ENCODE measurements at regions not wholly inside any gene's neighbourhood (a gene's known extent, or its start where the extent isn't known, plus 50 kb on each side); places are given as distances from the start of the nearest gene placed in this dataset.
"Not testable (repeated sequence)": the region's sequence is repeated elsewhere in the genome, so short reads cannot be mapped to it uniquely, and the experiment has no call there.

DNA sequence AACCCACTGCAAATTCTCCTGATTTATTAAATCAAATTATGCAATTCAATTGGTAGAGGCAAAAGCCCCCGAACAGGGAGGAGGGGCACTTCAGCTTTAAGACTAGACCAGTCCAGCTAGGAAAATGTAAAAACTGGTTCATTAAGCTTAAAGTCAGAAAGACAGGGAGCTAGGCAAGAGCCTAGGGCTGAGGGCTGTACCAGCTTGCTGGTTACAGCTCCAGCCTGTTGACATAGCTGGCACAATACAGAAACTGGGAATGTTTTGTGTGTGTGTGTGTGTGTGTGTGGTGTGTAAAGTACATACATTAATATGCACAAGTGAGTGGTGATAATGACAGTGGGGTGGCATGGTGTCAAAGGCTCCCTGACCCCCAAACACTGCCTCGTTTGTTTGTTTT, 307.0 kb upstream of the CELF4 start:
- DNase-seq, result no peak

DNA sequence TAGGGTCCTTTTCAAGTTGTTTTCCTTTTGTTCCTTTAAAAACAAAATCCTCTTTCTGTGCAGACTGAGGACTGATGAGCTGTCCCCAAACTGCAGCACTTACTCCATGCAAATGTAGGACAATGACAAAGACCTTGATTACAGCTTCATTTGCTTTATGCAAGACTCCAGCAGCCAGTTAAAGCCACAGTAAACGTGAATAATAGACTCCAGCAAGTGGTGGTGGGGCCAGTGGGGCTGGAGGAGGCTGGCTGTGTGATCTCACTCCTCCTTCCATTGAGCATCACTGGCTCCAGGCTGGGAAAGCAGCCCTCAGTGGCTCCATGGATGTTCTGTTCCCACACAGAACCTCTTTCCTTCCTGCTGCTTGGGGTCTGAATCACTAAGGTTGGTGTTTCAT, 306.0 kb upstream of the CELF4 start:
- no peak for DNase-seq

DNA sequence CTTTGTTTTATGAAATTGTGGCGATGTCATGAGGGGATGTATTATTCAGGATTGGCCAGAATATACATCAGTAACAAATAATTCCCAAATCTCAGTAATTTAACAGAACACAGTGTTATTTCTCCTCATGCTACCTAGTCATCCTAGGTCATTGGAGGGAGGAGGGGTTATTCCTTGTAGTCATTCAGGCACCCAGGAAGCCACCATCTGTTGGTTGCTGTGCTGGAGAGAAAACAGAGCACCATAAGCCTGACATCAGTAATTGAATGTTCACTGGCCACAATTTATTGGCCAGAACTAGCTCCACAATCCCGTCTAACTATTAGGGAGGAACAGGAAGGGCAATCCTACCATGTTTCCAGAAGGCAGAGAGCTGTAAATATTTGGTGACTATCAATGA, 303.5 kb upstream of the CELF4 start:
- DNase-seq, result no peak

DNA sequence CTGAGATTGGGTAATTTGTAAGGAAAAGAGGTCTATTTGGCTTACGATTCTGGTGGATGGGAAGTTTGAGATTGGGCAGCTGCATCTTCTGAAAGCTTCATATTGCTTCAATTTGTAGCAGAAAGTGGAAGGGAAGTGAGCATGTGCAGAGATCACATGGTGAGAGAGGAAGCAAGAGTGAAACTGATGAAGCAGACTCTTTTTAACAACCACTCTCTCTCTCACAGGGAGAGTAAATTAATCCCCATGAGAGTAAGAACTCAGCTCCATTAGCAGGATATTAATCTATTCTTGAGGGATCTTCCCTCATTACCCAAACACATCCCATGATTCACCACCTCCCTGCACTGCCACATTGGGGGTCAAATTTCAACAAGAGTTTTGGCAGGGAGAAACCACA, 298.5 kb upstream of the CELF4 start:
- DNase-seq, result no peak

DNA sequence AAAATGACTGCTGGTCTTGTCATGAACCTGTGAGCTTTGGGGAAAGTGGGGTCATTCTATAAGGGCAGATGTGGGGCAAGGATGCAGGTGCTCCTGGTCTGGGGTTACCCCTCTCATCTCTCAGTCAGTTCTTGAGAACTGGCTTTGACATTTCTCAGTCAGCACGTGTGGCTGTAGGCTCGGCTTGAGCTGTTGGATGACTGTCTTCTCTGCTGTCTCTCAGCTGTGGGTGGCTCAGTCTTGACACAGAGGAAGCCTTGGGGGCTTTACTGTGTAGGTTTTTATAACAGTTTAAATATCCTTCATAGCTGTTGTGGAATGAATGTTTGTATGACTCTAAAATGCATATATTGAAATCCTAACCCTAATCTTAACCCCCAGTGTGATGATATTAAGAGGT, 296.4 kb upstream of the CELF4 start:
- DNase-seq, result no peak

DNA sequence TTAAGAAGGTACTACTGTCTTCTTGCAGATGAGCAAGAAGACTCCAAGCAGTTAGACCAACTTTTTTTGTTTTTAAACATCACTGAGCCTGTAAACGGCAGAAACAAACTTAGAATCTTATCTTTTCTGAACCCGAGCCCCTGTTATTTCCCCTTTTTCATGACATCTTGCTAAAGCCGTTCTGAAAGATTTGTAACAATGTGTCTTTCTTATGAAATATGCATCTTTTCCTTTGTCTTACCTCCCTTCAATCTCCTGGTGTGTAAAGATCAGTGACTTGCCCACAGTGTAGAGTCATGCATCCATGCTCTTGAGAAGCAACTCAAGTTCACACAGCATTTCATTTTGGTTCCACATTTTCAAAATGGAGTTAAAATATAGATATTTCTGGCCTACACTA, 288.8 kb upstream of the CELF4 start:
- no peak for DNase-seq

DNA sequence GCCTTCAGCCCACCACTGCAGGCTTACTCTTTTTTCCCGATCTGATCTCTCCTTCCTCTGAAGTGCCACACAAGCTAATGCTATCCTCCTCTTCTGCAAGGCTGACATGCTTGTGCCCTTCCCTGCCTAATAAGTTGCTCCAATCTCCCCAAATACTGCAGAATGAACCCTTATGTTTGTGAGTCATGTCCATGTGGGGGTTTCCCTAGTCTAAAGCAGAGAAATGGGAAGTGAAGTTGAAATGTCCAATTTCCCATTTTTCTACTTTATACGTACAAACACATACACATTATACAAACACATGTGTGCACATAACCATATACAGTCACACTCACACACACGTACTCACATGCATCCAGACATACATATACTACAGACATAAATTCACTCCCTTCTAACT, 288.1 kb upstream of the CELF4 start:
- no peak for DNase-seq

DNA sequence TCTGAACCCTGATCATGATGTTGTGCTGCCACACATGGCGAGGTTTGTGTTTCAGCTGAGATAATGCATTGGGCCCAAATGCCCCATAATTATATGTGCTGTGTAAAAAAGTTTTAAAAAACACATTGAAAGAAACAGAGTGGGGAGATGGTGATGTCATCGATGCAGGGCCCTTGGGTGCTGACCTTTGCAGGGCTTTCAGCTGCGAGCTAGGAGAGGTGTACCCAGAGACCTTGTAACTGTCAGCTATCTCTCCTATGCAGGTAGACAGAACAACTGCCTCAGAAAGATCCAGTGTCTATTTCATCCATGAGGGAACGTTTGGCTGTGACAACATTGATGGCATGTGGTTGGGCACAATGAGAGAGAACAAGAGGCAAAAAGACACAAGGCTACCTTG, 286.9 kb upstream of the CELF4 start:
- no peak for DNase-seq

DNA sequence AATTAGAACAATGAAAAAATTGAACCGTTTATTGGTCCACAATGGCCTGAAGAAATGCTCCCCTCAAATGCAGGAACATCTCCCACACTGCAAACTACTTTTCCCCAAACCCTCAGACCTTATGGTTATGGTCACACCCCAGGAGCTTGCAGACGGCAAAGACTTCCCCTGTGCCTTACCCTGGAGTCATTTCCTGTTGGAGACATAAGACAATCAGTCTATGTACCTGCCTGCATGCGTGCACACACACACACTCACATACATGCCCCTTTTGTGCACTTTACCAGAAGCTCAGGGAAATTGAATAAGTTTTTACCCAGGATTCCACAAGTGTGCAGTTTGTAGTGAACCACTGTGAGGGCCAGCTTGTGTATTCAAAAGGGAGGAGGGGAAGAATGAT, 281.9 kb upstream of the CELF4 start:
- no peak for DNase-seq

DNA sequence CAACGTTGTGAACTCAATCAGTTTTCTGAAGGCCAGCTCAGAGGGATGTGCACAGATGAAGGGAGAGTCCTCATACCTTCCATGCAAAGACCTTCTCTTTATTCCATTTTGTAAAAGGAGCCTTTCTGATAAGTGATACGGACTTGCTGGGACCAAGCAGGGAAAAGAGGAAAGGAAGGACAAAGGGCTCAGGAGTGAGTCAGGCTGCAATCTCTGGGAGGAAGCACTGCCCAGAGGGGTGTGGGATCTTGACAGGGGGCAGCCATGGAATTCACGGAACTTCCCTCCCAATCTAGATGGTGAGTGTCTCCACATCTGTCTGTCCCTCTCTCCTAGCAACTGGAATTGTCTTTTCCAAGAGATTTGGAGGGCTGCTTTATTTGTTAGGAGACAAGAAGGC, 281.4 kb upstream of the CELF4 start:
- DNase-seq, result no peak

DNA sequence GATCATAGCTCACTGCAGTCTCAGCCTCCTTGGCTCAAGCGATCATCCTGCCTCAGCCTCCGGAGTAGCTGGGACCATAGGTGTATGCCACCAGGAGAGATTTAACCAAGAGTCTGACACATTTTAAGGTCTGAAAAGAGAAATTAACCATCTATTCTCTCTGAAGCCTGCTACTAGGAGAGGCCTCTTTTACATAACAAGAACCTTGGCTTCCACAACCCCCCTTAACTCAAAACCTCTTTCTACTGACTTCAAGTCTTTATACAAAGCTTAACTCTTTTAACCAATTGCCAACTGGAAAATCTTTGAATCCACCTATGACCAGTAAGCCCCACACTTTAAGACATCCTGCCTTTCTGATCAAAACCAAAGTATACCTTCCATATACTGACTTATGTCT, 279.9 kb upstream of the CELF4 start:
- DNase-seq, result no peak

DNA sequence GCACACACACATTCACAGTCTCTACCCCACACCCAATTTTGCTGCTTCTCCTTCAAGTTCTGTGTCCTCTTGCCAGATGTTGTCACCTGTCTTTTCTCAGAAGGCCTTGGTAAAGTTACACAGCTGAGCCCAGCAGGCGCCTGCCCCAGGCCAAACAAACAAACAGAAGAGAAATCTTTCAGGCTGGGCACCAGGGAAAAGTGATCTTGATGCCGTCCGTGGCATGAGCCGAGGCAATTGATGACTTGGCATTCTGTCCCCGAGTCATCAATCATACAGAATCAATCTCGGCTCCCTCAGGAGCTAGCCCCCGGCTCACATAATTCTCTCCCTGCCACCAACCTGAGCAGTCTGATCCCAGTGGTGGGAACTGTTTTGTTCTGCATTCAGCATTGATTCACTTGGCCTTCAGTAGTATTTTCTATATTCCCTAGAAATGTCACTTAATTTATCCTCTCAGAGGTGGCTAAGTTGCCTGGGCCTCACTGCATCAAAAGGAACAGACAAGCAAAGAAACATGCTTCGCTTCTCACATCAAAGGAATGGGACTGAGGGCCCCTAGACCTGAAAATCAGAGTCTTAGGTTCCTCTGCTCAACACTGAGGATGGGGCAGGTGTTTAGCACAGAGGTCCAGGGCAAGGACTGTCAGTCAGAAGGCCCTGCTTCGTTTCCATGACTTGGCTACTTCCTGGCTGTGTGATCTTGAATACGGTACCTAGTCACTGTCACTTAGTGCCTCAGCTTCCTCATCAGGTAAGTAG, 278.8 kb upstream of the CELF4 start:
- DNase-seq, result no peak

DNA sequence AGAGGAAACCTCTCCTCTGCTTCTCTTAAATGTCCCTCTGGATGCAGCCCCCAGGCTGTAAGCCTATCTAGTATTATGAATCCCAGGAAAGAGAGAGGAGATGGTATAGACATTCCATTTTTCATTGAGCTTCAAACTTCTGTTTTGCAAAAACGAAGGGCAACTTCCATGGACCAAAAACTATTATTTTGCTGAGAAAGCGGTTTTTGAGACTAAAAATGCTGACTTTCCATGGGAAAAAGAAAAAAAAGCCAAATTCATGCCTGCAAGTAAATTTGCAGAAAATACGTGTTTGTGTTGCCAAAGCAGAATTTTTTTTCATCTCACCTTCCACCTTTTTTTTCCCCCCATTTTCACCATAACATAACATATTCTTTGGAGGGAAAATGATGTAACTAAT, 272.5 kb upstream of the CELF4 start:
- DNase-seq, result no peak

DNA sequence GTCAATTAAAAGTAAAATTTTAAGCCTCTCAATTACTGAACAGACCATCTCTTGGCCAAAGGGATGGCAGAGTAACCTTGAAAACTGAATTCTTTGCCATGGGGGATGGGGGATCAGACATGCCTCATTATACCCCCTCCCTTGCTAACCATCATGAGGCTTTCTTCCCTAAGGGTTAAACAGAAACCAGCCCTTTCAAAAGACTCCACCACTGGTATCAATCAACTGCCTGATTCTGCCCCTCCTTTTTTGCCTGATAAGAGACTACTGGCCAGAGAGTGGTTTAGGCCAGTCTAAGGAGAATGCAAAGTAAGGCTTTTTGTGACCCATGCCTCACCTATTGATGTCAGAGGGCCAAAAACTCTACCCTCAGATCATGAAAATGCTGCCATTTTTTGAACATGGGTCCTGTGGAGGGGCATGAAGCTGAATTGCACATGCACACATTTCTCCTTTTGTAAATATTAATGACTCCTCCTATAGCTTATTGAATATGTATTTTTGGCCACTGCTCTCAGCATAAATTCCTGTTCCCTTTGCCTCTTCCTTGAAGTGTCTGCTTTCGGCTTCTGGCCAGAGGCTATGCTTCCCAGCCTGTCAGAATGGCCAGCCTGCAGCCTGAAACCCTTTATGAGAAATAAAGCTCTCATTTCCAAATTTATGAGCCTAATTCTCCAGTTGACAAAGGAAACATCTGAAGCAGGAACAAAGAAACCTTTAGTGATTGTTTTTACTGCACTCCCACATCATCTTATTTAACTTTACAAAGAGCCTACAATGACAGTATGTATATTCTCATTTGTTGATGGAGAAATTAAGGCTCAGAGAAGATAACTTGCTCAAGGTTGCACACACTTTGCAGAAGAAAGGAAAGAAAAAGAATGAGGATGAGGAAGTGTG, 270.7 kb upstream of the CELF4 start:
- no peak for DNase-seq

DNA sequence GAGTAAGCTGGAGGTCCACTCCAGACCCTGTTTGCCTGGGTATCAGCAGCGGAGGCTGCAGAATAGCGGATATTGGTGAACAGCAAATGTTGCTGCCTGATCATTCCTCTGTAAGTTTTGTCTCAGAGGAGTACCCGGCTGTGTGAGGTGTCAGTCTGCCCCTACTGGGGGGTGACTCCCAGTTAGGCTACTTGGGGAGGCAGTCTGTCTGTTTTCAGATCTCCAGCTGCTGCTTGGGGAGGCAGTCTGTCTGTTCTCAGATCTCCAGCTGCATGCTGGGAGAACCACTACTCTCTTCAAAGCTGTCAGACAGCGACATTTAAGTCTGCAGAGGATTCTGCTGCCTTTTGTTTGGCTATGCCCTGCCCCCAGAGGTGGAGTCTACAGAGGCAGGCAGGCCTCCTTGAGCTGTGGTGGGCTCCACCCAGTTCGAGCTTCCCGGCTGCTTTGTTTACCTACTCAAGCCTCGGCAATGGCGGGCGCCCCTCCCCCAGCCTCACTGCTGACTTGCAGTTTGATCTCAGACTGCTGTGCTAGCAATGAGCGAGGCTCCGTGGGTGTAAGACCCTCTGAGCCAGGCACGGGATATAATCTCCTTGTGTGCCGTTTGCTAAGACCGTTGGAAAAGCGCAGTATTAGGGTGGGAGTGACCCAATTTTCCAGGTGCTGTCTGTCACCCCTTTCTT, 266.6 kb upstream of the CELF4 start:
- not testable (repeated sequence) for DNase-seq

DNA sequence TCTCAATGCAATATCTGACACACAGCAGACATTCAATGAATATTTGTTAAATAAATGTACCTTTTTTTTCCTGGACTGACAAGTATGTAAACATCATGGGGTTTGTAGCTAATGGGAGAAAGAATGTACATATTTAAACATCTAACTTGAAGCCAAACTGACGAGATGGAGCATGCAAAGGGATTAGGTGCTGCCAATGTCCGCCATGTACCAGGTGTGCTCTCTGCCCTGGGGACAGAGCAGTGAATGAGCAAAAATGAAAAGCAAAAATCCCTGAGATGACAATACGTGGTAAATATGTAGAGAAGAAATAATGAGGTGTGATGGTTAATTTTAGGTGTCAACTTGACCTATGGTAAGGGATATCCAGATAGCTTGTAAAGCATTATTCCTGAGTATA, 247.4 kb upstream of the CELF4 start:
- no peak for DNase-seq

DNA sequence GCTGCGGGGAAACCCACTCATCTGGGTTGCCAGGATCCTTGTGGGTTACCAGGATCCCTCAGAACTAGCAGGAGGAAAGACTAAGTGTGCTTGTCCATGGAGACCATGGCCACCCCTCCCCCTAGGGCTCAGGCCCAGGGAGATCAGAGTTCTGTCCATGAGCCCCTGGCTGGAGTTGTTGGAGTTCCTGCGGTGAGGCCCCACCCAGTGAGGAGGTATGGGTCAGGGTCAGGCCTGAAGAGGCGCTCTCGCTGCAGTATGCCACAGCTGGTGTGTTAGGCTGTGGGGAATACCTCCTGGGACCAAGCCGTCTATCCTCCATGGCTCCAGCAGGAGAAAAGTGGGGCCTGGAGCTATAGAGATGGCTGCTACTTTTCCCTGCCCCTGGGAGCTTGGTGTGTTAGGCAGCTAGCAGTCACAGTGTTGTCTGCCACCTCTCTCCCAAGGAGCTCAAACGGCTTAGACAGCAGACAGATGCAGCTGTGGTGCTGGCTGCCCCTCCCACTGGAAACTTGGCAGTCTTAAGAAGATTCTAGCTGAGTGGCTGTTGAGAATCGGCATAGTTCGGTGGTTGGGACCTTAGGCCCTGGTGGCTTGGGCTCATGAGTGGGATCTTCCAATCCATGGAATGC, 240.3 kb upstream of the CELF4 start:
- DNase-seq, result no peak

DNA sequence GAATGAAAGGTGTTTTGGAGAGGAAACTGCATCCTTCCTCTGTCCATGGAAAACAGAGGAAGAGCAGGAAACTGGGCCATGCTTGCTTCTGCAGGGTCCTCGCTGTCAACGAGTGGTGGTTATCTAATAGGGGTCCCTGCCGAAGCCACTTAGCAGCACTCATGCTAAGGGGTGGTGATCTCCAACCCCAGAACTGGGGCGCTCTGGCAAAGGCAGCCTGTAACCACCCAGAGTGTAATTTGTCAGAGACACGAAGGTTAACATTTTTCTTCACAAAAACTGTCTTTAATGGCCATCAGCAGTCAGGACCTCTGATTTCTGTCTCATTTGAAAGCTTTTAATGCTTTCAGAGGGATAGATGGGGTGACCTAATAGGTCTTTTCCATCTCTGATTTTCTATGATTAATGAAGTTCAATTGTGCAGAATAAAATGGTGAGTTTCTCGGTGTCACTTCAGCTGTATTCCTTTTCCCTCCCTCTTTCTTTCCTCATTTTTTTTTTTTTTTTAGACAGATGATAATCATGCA, 231.3 kb upstream of the CELF4 start:
- DNase-seq, result no peak

DNA sequence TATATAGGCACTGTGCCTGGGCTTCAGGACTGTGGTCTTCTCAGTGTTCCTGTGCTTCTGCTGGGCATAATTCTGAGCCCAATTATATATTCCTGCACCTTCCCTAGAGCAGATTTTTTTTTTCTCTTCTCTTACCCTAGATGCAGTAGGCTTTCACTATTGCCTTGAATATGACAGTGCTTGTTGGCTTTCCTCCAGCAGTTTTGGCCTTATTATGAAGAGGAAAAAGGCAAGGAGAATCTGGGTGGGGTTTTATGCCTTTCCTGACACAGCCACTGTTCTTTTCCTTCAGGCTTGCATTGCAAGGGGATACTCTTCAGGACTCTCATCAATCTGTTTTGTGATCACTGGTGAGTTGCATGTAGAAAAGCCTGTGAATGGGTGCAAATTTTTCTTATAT, 221.9 kb upstream of the CELF4 start:
- DNase-seq, result no peak

DNA sequence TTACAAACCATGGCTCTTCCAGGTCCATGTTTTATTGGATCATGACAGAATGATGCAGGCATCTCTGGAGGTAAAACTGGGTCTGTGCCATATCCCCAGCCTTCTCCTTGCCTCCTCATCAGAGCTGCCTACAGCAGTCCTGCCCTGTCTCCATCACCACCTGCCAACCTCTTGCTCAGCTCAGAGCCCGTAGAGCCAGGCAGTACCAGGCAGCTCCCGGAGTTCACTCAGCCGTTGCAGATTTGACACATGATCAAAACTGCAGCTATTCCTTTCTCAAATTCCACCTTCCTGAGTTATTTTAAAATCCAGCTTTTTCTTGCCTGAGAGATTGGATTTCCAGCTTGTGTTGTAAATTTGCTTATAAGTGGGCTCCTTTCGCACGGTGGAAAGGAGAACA, 218.2 kb upstream of the CELF4 start:
- no peak for DNase-seq

DNA sequence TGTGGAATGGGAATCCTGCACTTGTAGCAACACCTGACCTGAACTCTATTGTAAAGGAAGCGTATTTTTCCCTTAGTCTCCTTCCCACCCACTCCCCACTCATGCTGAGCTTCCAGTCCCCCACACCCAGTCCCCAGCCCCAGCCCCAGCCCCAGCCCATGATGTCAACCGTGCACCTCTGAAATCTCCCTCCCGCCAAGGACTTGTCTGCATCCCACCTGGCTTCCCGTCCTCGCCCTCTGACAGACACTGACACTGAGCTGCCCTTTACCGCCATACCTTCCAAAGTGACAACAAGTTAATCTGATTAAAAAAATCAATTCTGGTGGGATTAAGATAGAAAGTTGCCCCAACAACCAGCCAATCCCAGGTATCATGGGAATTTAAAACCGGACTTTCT, 213.6 kb upstream of the CELF4 start:
- DNase-seq, result no peak

DNA sequence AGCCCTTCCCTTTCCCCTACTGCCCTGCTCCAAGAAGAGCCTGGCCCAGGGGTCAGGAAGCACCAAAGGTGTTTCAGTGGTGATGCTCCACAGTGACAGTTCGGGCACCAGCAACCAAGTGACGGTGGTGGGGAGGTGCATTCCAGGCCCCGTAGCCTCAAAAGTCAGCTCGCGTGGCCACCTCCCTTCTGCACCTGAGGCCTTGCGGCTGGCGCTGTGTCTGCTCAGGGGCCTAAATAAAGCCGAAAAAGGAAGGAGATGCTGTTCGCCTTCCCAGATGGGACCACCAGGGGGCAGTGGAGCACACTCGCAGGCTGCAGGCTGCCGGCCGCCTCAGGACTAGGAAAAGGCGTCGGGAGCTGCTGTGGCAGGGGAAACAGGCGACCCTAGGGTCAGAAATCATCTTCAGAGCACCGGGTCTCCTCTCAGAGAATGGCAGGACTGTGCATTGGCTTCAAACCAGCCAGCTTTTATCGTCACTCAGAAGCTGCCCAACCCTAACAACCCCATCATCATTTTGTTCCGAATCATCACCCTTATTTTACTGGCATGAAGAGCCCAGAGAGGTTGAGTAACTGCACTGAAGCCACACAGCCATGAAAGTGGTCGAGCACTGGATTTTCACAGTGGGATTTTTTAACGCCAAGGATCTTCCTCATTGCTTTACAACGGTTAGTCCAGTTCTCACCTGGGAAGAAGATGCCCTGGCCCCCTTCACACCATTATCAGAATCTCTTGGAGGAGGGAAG, 213.0 kb upstream of the CELF4 start:
- DNase-seq, result no peak

Data from NCI-H2081 treated with DMSO at 0.1 percent for 48 hours (cell line).